ENCODE measurements at regions not wholly inside any gene's neighbourhood (a gene's known extent, or its start where the extent isn't known, plus 50 kb on each side); places are given as distances from the start of the nearest gene placed in this dataset.

DNA sequence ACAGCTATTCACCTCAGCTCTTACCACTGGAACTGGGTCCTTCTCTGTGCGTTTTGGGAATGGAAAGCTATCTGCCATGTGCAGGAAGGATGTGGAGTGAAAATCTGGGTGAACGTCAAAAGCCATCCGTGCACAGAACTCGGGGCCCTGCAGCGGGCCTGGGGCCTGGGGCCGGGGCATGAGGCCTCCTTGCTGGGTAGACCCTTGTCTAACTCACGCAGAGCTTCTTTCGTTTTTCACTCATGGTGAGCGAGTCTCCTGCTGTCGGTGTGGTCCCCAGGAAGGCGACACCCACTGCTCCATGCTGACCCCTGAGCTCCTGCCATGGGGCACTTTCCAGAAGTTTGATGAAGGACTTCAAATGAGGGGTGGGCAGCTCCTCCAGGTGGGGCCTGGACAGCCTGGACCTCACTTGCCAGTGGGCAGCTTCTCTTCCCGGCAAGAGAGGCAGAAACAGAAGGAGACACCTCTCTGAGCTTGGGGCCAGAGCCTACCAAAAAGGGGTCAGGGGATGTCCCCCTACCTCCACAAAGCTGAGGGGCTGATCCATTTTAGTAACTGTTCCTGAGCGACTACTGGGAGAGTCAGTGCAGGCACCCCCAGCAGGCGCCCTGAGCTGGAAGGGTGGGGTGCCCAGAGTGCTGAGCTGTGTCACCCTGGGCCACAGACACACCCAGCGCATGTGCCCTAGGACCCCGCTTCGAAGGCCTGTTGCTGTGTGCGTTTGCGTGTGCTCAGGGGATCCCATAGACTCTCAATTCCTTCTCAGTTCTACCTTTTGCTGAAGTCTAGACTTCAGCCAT is 117.7 kb upstream of the HDAC4 start:
- no peaks in the 10 kb centered on the region for H3K27me3 ChIP-seq (ENCODE audit: insufficient read depth, low read length)
- peaks cover 3% of the 10 kb centered on the region; the same call in 1 of the 2 replicates for H3K4me1 ChIP-seq (ENCODE audit: insufficient read depth, low read length)
- no peaks in the 10 kb centered on the region for H3K36me3 ChIP-seq (ENCODE audit: insufficient read depth, low read depth, low read length)

DNA sequence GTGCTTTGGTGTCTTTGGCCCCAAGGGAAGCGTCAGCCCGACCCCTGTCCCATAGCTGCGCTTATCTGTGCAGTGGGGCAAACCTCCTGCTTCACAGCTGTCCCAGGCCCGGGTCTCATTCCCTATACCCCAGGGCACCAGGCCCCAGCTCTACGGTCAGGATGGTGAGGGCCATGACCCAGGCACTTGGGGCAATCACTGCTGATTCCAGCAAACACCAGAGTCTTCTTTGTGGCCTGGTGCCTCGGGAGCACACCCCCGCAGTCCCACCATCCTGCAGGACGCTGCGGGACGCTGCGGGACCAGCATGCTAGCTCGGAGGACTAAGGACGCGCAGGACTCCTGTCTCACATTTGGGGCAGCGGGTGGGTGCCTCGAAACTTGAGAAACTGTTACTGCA is 116.9 kb upstream of the HDAC4 start:
- Histone ChIP-seq H3K36me3 (ENCODE audit: insufficient read depth, low read depth, low read length) (no peaks in the 10 kb centered on the region), H3K9ac (ENCODE audit: low read depth, low read length) (no peak overlapping the region), H3K4me1 (ENCODE audit: insufficient read depth, low read length) (peaks cover 3% of the 10 kb centered on the region; the same call in 1 of the 2 replicates), H3K27ac (ENCODE audit: low read length) (no peak overlapping the region), H3K4me3 (ENCODE audit: low read length) (no peak overlapping the region), H3K9me3 (ENCODE audit: insufficient read depth, low read depth, low read length) (no peaks in the 10 kb centered on the region), H3K27me3 (ENCODE audit: insufficient read depth, low read length) (no peaks in the 10 kb centered on the region)

More for the DNA sequence above, 117.7 kb upstream of the HDAC4 start:
- Histone ChIP-seq H3K9me3 (ENCODE audit: insufficient read depth, low read depth, low read length) (no peaks in the 10 kb centered on the region), H3K27ac (ENCODE audit: low read length) (no peak overlapping the region), H3K9ac (ENCODE audit: low read depth, low read length) (no peak overlapping the region), H3K4me3 (ENCODE audit: low read length) (no peak overlapping the region)

GRCh38 chr2:239516954-239517305 is 116.1 kb upstream of the HDAC4 start:
- no peak overlapping the region for H3K27ac ChIP-seq (ENCODE audit: low read length)
- no peaks in the 10 kb centered on the region for H3K27me3 ChIP-seq (ENCODE audit: insufficient read depth, low read length)

GRCh38 chr2:239516286-239516953 is 115.6 kb upstream of the HDAC4 start:
- H3K9me3 ChIP-seq (ENCODE audit: insufficient read depth, low read depth, low read length): no peaks in the 10 kb centered on the region
- no peak overlapping the region for H3K4me3 ChIP-seq (ENCODE audit: low read length)
- H3K9ac ChIP-seq (ENCODE audit: low read depth, low read length): no peak overlapping the region
- H3K4me1 ChIP-seq (ENCODE audit: insufficient read depth, low read length): peaks cover 3% of the 10 kb centered on the region; the same call in 1 of the 2 replicates
- no peaks in the 10 kb centered on the region for H3K27me3 ChIP-seq (ENCODE audit: insufficient read depth, low read length)
- no peak overlapping the region for H3K27ac ChIP-seq (ENCODE audit: low read length)
- no peaks in the 10 kb centered on the region for H3K36me3 ChIP-seq (ENCODE audit: insufficient read depth, low read depth, low read length)

More at GRCh38 chr2:239516954-239517305, 116.1 kb upstream of the HDAC4 start:
- Histone ChIP-seq H3K36me3 (ENCODE audit: insufficient read depth, low read depth, low read length) (no peaks in the 10 kb centered on the region), H3K9me3 (ENCODE audit: insufficient read depth, low read depth, low read length) (no peaks in the 10 kb centered on the region), H3K9ac (ENCODE audit: low read depth, low read length) (no peak overlapping the region), H3K4me3 (ENCODE audit: low read length) (no peak overlapping the region), H3K4me1 (ENCODE audit: insufficient read depth, low read length) (peaks cover 3% of the 10 kb centered on the region; the same call in 1 of the 2 replicates)

DNA sequence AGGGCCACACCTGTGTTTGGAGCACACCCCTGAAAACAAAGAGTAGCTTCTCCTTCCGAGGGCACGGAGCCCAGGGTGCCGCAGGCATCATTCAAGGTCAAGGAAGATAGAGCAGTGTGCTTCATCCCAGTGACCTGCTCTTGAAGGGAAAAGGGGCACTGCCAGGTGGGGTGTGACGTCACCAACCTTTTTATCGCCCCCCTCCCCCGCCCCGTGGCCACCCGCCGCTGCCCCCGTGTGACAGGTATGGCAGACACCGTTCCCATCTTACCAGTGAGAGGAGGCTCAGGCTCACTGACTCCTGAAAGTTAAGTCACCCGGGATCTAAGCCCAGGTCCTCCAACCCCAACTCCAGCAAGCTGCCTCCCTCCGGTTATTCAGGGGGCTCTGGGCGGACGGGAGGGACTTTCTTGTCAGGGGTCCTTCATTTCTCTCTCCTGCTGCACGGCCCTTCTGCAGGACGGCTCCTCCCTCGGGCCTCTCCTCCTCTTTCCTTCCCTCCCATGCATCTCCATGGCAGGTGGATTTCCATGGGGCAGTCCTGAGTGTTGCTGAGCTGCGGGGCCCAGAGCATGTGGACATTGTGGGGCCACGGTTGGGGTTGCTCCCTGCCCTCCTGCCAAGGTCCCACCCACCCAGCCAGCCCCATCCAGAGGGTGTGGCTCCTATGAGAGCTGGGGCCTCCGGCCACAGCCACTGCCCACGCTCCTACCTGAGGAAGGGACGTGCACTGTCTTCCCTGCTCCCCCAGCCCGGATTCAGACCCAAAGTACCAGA is 114.1 kb upstream of the HDAC4 start:
- Histone ChIP-seq H3K27ac (ENCODE audit: low read length) (no peak overlapping the region), H3K9ac (ENCODE audit: low read depth, low read length) (no peak overlapping the region), H3K27me3 (ENCODE audit: insufficient read depth, low read length) (no peaks in the 10 kb centered on the region), H3K36me3 (ENCODE audit: insufficient read depth, low read depth, low read length) (no peaks in the 10 kb centered on the region), H3K4me3 (ENCODE audit: low read length) (no peak overlapping the region), H3K4me1 (ENCODE audit: insufficient read depth, low read length) (peaks cover 3% of the 10 kb centered on the region; the same call in 1 of the 2 replicates), H3K9me3 (ENCODE audit: insufficient read depth, low read depth, low read length) (no peaks in the 10 kb centered on the region)

- Histone ChIP-seq H3K4me3 (ENCODE audit: low read length) (no peak overlapping the region), H3K36me3 (ENCODE audit: insufficient read depth, low read depth, low read length) (no peaks in the 10 kb centered on the region), H3K27me3 (ENCODE audit: insufficient read depth, low read length) (no peaks in the 10 kb centered on the region), H3K4me1 (ENCODE audit: insufficient read depth, low read length) (no peaks in the 10 kb centered on the region), H3K9me3 (ENCODE audit: insufficient read depth, low read depth, low read length) (no peaks in the 10 kb centered on the region), H3K27ac (ENCODE audit: low read length) (no peak overlapping the region), H3K9ac (ENCODE audit: low read depth, low read length) (no peak overlapping the region)
Measured at GRCh38 chr2:239512054-239512453, 111.2 kb upstream of the HDAC4 start.

GRCh38 chr2:239509373-239510143 is 108.7 kb upstream of the HDAC4 start:
- Histone ChIP-seq H3K4me3 (ENCODE audit: low read length) (no peak overlapping the region), H3K27ac (ENCODE audit: low read length) (no peak overlapping the region), H3K4me1 (ENCODE audit: insufficient read depth, low read length) (no peaks in the 10 kb centered on the region), H3K9ac (ENCODE audit: low read depth, low read length) (no peak overlapping the region), H3K27me3 (ENCODE audit: insufficient read depth, low read length) (no peaks in the 10 kb centered on the region), H3K9me3 (ENCODE audit: insufficient read depth, low read depth, low read length) (no peaks in the 10 kb centered on the region), H3K36me3 (ENCODE audit: insufficient read depth, low read depth, low read length) (no peaks in the 10 kb centered on the region)

- no peaks in the 10 kb centered on the region for H3K27me3 ChIP-seq (ENCODE audit: insufficient read depth, low read length)
- no peak overlapping the region for H3K9ac ChIP-seq (ENCODE audit: low read depth, low read length)
- H3K4me3 ChIP-seq (ENCODE audit: low read length): no peak overlapping the region
- no peaks in the 10 kb centered on the region for H3K36me3 ChIP-seq (ENCODE audit: insufficient read depth, low read depth, low read length)
- H3K9me3 ChIP-seq (ENCODE audit: insufficient read depth, low read depth, low read length): no peaks in the 10 kb centered on the region
- H3K4me1 ChIP-seq (ENCODE audit: insufficient read depth, low read length): no peaks in the 10 kb centered on the region
- no peak overlapping the region for H3K27ac ChIP-seq (ENCODE audit: low read length)
Measured at GRCh38 chr2:239508261-239508660, 107.4 kb upstream of the HDAC4 start.

DNA sequence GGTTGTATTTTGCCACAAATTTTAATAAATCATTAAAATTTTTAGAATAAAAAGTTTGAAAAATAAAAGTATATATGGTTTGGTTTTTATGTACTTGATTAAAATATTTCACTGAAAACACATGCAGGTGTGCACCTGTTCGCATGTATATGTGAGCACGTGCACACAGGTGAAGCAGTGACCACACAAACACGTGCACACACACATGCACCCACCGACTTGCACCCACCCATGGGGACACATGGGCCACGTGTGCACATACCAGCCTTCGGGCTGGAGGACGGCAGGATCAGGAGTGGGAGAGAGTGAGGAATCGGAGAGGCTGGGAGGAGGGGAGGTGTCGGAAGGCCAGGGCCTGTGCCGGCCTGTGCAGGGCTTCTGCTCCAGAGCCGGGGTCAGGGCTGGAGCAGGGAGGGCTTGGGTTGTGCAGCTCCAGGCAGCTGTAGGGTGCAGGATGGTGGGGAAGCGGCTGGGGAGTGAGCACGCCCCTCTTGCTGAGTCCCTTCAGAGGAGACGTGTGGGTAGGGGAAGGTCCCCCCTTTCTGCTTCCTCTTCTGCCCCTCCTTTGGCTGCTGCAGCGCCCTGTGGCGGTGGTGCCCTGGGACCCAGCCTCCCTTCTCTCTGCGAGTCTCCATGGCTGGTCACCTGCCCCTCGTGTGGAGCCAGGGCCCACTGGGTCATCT is 106.9 kb upstream of the HDAC4 start:
- no peaks in the 10 kb centered on the region for H3K27me3 ChIP-seq (ENCODE audit: insufficient read depth, low read length)
- H3K36me3 ChIP-seq (ENCODE audit: insufficient read depth, low read depth, low read length): no peaks in the 10 kb centered on the region
- no peak overlapping the region for H3K27ac ChIP-seq (ENCODE audit: low read length)
- no peak overlapping the region for H3K9ac ChIP-seq (ENCODE audit: low read depth, low read length)
- no peaks in the 10 kb centered on the region for H3K9me3 ChIP-seq (ENCODE audit: insufficient read depth, low read depth, low read length)
- H3K4me1 ChIP-seq (ENCODE audit: insufficient read depth, low read length): no peaks in the 10 kb centered on the region
- no peak overlapping the region for H3K4me3 ChIP-seq (ENCODE audit: low read length)

DNA sequence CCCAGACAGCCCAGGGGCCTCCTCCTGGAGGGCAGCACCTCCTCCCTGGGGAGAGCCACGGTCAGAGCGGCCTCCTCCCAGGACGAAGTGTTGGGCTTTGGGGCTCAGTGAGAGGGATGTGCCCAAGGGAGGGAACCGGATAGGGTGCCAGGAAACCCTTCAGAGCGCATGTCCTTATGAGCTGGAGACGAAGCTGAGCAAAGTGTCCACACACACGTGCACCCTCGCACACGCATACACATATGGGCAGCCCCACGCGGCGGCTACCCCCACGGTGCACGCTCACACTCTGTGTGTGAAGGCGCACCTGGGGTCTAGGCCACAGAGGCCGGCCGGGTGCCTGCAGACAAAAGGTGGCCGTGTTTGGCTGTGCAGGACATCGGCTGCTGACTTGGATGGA is 106.1 kb upstream of the HDAC4 start:
- Histone ChIP-seq H3K9me3 (ENCODE audit: insufficient read depth, low read depth, low read length) (no peaks in the 10 kb centered on the region), H3K4me1 (ENCODE audit: insufficient read depth, low read length) (no peaks in the 10 kb centered on the region), H3K4me3 (ENCODE audit: low read length) (no peak overlapping the region)

More for the DNA sequence above, 106.1 kb upstream of the HDAC4 start:
- H3K36me3 ChIP-seq (ENCODE audit: insufficient read depth, low read depth, low read length): no peaks in the 10 kb centered on the region
- no peaks in the 10 kb centered on the region for H3K27me3 ChIP-seq (ENCODE audit: insufficient read depth, low read length)
- H3K9ac ChIP-seq (ENCODE audit: low read depth, low read length): no peak overlapping the region
- no peak overlapping the region for H3K27ac ChIP-seq (ENCODE audit: low read length)

All from iPS-20b (cell line).